Hepatocyte (in vitro differentiated cells): ENCODE measurements at regions not wholly inside any gene's neighbourhood (a gene's known extent, or its start where the extent isn't known, plus 50 kb on each side); places are given as distances from the start of the nearest gene placed in this dataset.

Experiments used
- CTCF ChIP-seq: fragments of 200-600 bp; sonication (generic); IDR thresholded peaks from 2 replicates; pipeline ENCODE4 v1.5.1; 2016; ENCODE audit warnings: antibody characterized with exemption, mild to moderate bottlenecking; ENCODE audit not compliant: poor library complexity
- EZH2 ChIP-seq: fragments of 200-600 bp; sonication (generic); IDR thresholded peaks from 2 replicates; pipeline ENCODE4 v1.6.1; 2016; ENCODE audit warnings: antibody characterized with exemption, mild to moderate bottlenecking, borderline replicate concordance
- EZH2phosphoT487 ChIP-seq: fragments of 200-600 bp; sonication (generic); IDR thresholded peaks from one replicate; pipeline ENCODE4 v1.6.1; 2018; ENCODE audit warnings: antibody characterized with exemption, mild to moderate bottlenecking, low read depth, moderate library complexity; ENCODE audit not compliant: unreplicated experiment, severe bottlenecking

GRCh38 chr2:3965211-3965610 is 261.8 kb downstream of the DCDC2C start:
- TF ChIP-seq CTCF = no peak
- TF ChIP-seq EZH2 = no peak
- TF ChIP-seq EZH2phosphoT487 = no peak
